ENCODE measurements at regions not wholly inside any gene's neighbourhood (a gene's known extent, or its start where the extent isn't known, plus 50 kb on each side); places are given as distances from the start of the nearest gene placed in this dataset.

DNA sequence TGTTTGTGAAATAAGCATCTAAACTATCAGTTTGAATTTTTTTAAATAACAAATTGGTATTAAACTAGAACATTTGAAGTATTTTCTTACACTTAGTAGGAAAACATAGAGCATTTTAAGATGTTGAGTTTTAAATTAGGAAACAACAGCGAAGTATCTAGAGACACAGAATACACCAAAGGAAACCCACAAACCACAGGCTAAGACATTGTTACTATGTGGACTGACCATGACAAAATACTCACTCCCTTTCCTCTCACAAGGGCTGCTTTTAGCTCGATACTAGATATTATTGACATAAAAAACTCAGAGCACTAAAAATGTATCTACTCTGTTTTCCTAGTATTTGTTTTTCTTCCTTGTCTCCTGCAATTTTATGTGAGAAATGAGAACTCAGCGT, 266.0 kb upstream of the CITED2 start:
- DNase-seq (ENCODE audit: low spot score) (no peak), FAIRE-seq (no peak)

DNA sequence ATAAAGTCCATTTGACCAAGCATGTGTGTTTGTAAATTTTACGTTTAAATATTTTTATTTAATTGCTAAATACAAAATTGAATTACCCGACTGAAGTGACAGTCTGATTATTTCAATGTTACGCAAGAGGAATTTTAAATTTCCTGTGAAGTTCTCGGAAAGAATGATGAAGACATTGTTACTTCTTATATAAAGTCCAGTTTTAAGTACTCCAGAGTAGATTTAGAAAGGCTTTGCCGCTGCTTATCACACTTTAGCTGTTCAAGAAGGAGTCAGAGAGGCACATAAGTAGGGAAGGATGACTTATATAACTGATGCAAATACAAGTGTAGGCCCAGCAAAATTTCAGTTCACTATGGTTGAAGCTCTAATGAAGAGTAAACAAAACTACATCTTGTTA, 265.1 kb upstream of the CITED2 start:
- FAIRE-seq: no peak
- DNase-seq (ENCODE audit: low spot score): no peak

DNA sequence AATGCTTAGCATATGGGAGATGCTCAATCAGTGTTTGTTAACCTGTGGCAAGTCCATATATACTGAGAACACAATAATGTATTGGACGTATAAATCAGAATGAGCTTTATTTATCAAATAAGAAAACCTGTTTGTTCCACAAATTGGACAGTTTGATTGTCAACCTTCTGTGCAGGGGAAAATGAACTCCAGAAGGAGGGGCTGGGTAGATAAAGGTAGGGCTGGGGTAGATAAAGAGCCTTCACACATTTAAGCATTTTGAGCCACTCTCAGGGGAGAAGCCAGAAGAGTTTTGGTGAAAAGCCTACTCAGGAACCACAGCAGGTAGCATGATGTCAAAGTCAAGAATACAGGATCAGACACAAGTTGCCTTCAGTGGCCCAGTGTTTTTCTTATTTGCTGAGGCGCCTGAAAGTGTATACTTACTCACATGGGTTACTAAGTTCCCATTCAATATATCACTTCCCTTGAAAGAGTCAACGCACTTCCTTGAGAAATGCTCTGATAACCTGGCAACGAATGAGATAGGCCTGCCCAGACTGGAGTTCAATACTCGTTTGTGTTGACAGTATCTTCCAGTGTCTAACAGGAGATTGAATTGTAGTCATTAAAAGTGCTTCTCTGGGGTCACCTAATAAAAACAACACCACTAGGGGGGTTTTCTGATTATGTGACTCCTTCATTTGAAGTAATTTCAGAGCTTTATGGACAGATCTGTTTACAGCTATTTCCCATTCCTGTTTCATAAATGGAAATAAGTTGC, 263.9 kb upstream of the CITED2 start:
- no peak for FAIRE-seq
- DNase-seq (ENCODE audit: low spot score): no peak

DNA sequence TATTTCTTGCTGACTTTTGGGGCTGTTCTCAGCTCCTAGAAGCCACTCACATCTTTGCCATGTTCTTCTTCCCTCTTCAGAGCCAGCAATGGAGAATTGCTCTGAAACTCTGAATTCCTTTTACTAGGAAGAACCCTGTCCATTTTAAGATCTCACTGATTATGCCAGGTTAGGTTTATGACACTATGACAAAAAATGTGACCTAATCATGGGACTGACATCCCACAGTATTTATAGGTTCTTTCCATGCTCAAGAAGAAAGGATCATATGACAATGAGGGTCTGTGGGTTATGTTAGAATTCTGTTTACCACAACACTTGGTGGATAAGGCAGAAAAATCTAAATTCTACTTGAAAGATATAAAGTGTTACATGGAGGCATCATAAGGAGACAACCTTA, 263.3 kb upstream of the CITED2 start:
- DNase-seq (ENCODE audit: low spot score) (no peak), FAIRE-seq (no peak)

DNA sequence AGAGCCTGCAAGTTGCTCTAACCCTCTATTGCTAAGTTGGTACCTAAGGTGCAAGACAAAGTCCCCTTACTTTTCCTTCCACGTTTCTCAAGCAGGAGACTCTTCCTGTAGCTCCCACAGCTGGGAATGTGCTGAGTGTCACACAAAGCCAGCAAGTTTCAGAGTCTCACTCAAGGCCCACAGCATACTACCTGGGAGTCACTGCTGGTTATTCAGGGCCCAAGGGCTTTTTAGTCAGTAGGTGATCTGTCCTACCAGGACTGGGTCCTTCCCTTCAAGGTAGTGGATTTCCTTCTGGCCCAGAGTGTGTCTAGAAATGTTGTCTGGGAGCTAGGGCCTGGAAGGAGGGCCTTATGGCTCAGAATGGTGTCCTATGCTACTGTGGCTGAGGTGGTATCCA, 261.9 kb upstream of the CITED2 start:
- FAIRE-seq: no peak

DNA sequence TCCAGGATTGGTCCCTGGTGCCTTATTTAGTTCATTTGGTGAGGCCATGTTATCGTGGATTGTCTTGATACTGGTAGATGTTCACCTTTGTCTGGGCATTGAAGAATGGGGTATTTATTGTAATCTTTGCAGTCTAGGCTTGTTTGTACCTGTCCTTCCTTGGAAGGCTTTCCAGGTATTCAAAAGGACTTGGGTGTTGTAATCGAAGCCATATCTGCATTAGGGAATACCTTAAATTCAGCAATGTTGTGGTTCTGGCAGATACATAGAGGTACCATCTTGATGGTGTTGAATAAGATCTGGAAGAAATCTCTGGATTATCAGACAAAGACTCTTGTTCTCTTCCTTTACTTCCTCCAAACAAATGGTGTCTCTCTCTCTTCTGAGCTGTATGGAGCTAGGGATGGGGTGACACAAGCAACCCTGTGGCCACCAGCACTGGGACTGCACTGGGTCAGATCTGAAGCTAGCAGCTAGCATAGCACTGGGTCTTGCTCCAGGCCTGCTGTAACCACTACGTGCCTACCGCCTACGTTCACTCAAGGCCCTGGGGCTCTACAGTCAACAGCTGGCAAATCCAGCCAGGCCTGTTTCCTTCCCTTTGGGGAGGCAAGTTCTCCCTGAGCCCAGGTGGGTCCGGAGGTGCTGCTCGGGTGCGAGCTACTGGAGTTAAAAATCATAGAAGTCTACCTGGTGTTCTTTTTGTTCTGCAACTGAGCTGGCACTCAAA, 261.1 kb upstream of the CITED2 start:
- FAIRE-seq: no peak
- no peak for DNase-seq (ENCODE audit: low spot score)

More for the DNA sequence above, 261.9 kb upstream of the CITED2 start:
- no peak for DNase-seq (ENCODE audit: low spot score)

DNA sequence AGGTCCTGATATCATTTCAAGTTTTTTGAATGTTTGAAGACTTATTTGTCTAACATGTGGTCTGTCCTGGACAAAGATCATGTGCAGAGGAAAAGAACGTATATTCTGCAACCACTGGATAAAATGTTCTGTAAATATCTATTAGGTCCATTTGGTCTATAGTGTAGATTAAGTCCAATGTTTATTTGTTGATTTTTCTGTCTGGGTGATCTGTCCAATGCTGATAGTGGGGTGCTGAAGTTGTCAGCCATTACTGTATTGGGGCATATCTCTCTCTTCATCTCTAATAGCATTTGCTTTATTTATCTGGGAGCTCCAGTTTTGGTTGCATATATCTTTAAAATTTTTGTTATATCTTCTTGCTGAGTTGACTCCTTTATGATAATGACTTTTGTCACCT, 258.4 kb upstream of the CITED2 start:
- FAIRE-seq: no peak
- DNase-seq (ENCODE audit: low spot score): no peak

DNA sequence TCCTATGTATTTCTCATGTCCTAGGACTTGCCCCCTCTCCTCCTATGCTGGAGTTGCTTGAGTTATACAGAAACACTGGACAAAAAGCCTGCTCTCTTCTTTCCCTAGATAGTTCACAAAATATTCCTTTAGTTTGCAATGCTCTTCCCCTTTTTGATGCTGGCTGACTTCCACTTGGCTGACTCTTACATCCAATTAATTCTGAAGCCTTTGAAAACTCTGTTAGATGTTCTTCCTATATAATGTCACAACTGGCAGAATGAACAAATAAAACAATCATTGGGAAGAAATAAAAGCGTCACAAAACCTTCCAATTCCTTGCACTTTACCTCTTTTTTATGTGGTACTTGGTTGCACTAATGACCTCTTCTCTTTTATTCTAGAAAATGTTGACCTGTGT, 253.8 kb upstream of the CITED2 start:
- no peak for FAIRE-seq
- no peak for DNase-seq (ENCODE audit: low spot score)

DNA sequence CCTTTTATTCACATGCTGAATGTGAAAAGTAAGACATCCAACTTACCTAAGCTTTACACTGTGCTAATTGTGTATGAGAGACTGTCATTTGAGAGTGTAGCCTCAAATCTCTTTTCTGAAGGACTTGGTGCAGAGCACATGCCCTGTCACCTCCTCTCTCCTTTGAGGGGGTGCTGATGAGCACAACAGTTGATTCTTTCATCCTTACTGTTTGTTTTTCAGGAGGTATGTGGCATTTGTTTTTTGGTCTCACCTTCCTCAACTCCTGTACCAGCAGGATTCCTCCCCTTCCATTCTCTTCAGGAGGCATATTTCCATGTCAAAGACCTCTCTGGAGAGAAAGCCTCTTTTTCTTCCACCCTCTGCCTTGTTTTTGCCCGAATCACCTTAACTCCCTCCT, 252.6 kb upstream of the CITED2 start:
- FAIRE-seq (no peak), DNase-seq (ENCODE audit: low spot score) (no peak)

DNA sequence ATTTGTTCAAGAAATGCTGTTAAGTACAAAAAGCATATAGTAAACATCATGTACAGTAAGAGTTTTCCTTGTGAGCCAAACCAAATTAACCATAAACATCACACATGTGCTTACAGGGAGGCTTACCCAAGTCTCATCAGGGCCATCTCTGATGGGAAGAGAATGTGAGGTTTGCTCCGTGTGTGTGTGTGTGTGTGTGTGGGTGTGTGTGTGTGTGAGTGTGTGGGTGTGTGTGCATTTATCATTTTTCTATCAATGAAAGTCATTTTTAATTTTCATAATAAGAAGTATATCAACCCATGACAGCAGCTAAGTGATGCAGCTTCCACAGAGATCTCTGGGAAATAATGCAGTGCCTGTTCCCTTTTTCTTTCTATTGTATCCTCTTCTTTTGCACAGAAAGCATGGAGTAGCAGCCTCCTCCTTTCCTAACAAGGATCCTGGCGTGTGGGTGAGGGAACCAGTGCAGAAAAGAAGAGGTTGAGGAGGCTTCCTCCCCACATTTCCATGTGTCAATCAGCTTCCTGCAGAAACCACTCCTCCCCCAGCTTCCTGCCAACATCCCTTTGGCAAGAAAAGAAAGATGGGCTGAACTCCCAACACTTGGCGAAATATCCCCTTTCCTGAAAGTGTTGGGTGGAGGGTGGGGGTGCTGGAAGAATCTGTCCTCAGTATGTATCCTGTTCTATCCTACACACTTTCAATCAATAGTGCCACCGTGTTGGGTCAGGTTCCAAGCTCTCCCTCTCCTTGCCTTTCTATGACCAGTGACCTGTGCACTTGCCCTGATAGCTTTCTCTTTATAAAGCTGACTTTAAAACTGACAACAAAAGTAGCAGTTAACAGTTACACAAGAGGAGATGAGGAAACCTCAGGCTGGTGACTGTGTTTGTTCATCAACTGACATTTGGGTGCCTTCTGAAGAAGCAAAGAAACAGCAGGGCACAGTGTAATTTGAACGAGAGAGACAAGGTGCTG, 251.8 kb upstream of the CITED2 start:
- DNase-seq (ENCODE audit: low spot score) (no peak), FAIRE-seq (no peak)

DNA sequence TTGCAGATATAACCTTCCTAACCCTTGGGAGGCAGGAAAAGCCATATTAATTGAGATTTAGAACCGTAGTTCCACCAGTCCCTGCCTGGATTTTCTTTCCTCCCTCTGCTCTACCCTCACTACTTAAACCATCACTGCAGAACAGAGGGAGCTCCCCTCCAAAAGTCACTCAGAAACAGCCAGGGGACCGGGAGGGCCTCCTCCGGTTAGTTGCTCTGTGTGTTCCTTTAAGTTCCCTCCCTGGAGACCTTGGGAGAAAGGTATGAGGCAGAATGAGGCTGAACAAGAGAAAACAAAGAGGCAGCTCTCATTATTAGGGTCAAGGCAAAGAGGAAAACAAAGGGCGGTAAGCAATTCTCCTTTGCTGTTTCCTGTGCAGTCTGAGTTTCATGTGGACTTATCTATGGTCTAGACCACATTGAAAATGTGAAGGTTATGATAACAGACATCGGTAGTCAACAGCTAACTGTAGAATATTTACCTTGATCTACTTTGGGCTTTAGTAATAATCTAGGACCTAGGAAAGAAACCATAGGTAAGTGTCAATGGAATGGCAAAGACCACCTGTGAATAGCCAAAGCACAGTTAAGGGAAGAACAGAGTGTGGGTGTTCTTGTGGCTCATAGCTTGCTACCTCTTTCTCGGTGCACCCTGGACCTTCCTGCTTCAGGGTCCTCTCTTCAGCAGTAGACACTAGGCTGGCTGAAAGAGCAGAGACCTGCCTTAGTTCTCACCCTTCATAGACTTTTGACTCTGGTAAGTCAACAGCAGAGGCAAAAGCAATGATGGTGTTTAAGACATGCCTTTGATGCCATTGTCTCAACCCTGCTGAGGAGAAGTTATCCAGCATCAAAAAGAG, 250.9 kb upstream of the CITED2 start:
- no peak for DNase-seq (ENCODE audit: low spot score)
- no peak for FAIRE-seq

DNA sequence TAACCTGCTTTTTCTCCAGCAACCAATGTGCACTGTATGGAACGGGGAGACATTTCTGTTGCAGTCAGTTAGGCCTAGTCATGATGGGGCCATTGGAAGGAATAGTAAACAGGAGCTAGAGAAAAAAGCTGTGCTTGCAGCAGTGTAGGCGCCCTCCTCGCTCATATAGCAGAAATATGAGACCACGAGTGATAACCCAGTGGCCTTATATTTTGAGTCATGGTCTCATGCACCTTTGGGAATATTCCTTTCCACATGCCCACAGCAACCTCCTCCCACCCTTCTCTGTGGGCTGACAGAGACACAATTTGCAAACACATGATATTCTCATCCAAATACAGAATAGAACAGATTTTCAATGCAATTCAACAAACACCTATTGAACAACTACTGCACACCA, 248.9 kb upstream of the CITED2 start:
- no peak for DNase-seq (ENCODE audit: low spot score)
- no peak for FAIRE-seq

DNA sequence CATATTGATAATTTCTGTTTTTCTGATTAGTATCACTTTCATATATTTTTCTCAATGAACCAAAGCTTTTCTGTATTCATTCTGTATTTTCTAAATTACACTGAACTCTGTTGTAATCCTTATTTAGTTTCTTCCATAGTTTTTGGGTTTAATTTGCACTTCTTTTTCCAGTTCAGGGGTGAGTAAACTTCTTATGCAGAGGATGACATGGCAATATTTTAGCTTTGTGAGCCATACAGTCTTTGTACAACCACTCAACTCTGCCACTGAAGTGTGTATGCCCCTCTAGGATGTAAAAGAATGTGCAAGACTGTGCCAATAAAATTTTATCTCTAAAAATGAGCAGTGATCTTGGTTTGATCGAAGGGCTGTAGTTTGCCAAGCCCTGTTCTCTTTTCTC, 239.0 kb upstream of the CITED2 start:
- DNase-seq (ENCODE audit: low spot score) (no peak), FAIRE-seq (no peak)

DNA sequence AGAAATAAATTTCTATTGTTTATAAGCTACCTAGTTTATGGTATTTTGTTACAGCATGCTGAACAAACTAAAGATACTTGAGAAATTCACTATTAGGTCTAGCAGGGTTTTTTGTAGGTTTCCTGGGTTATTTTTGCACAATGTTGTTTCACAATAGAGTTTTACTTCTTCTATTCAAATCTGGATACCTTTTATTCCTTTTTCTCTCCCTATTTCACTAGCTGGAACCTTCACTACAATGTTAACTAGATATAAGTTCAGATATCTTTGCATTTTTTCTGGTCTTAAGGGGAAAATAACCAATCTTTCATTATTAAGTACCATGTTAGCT, 237.7 kb upstream of the CITED2 start:
- no peak for FAIRE-seq
- DNase-seq (ENCODE audit: low spot score): no peak

DNA sequence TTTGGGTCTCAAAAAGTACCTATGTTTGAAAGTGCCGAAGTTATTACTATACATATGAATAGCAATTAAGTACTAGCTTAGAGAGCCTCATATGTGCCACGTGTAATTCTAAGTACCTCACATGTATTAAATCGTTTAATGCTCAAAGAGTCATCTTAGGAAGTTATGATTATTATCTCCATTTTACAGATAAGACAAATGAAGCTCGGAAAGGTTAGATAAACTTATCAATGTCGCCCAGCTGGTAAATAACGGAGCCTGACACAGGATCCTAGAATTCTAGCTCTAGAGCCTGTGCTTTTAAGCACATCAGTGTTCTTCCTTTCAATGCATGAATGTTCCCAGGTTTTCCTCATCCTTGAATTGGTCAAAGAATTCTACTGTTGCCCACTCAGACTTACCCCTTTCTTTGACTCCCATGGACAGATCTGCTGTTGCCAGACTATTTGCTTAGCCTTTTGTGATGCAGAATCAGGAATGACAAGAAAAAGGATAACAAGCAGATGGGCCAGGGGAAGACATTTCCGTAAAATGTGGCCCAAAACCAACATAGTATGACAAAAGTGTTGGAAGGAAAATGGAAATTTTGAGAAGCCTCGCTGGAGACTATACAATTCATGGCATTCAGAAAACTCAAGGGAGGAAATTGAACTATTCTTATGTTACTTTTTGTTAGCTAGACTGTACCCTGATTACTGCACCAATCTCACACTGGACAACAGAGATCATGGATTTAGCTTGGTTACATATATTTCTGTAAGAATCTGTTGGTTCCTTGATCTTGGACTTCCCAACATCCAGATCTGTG, 237.1 kb upstream of the CITED2 start:
- FAIRE-seq (no peak), DNase-seq (ENCODE audit: low spot score) (no peak)

DNA sequence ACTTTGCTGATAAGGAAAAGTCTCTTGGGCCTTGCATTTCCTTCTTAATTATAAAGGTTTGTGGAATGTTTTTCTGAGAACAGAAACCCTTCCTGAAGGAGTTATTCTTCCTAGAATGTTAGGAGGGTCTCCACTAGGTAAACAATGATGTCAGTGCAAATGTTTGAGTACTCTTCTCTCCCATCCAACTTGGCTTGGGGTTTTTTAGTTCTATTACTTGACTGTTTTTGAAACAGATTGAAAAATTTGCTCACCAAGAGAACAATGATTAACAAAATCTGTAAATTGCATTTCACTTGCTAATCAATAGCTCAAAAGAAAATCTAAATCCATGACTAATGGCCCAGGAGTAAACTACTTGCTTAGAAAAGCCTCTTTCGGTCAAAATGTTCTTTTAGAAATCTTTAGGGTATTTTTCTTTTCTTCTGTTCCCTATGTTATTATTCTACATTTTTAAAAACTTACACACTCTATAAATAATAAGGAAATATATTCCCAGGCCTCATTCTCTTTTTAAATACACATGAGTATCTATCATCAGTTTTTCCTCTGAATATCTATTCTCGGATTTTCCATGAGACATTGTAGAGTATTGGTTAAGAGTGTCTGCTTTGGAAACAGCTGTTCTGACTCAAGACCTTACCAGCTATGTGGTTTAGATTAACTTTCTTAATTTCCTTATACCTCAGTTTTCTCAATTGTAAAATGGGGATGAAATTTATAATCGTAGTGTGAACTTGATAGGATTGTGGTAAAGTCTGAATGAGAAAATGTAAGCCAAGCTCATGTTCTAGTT, 234.2 kb upstream of the CITED2 start:
- no peak for FAIRE-seq
- no peak for DNase-seq (ENCODE audit: low spot score)

DNA sequence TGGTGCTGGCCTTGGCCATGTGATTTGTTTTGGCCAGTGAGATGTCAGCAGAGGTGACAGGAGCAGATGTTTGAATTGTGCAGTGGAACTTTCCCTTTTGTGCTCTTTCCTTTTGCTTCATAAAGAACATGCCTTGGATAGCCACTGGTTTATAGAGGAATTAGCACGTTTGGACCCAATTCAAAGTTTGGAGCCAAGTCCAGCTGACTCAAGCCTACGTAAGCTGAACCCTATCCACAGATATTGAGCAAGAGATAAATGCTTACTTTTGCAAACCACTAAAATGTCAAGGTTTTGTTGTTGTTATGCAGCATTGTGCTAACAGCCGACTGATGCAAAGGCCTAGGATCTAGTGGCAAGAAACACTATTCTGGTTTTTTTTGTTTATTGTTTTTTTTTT, 230.9 kb upstream of the CITED2 start:
- FAIRE-seq: no peak
- DNase-seq (ENCODE audit: low spot score): no peak

DNA sequence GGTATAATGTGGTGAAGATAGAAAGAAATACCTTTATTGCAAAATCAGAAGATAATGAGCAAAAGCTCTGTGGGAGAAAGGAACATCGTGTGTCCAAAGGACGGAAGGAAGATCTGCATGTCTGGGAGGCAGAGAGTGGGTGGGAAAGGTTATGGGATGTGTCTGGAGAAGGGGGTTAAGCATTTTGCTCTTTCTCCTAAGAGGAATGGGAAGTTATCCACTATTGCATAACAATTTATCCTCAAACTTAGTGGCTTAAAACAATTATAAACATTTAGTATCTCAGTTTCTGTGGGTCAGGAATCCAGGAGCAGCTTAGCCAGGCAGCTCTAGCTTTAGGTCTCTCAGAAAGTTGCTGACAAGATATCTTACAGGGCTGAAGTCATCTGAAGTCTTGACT, 229.1 kb upstream of the CITED2 start:
- no peak for FAIRE-seq
- no peak for DNase-seq (ENCODE audit: low spot score)

DNA sequence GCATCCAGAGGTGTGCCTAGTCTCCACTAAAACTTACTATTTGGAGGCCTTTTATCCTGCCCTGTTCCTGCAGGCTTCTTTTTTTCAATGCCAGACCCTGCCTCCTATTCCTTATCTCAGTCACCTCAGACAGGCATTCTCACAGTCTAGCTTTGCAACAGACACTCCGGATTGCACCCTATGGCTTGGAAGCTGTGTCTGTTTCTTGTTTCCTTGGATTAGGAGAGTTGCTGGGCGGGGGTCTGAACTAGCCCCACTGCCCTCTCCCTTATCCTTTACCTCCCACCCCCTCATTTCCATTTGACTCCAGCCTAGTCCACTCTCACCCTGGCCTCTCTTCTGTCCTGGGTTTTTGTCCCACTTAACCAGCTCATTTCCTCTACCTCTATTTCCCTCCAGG, 228.1 kb upstream of the CITED2 start:
- no peak for DNase-seq (ENCODE audit: low spot score)
- FAIRE-seq: no peak

Measured in RCC 7860 (cell line).